GM18519 (cell line): ENCODE measurements at regions not wholly inside any gene's neighbourhood (a gene's known extent, or its start where the extent isn't known, plus 50 kb on each side); places are given as distances from the start of the nearest gene placed in this dataset.

Experiments used
- ATAC-seq: cut with Tn5 transposase; IDR thresholded peaks from one replicate; pipeline ENCODE4 v1.9.1; 2021; ENCODE audit warnings: mild to moderate bottlenecking, moderate library complexity; ENCODE audit not compliant: unreplicated experiment, low FRiP score

- ATAC-seq, result no peak
Measured at GRCh38 chr3:9301091-9301490, 51.6 kb upstream of the SRGAP3 start.

DNA sequence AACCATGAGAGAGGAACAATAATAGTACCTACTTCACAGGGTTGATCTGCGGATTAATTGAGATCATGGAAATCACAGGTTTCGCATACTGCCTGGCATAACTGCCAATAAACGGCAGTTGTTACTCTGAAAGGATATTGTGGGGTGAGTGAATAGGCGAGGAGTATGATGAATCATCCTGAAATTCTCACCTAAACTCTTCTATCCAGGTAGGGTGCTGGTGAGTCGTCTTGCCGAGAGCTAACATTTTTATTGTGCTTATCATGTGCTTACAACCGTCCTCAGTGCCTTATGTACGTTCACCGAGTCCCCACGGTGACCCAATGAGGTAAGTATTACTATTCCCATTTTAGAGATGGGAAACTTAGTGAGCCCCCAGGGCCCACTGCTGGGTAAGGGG lies 52.4 kb upstream of the SRGAP3 start:
- ATAC-seq, result no peak

GRCh38 chr3:9302425-9303181 lies 53.2 kb upstream of the SRGAP3 start:
- ATAC-seq, result peak; percentile 71

GRCh38 chr3:9308298-9308990 lies 54.4 kb upstream of the THUMPD3 start:
- no peak for ATAC-seq

- no peak for ATAC-seq
Measured at GRCh38 chr3:9310043-9310442, 52.8 kb upstream of the THUMPD3 start.

DNA sequence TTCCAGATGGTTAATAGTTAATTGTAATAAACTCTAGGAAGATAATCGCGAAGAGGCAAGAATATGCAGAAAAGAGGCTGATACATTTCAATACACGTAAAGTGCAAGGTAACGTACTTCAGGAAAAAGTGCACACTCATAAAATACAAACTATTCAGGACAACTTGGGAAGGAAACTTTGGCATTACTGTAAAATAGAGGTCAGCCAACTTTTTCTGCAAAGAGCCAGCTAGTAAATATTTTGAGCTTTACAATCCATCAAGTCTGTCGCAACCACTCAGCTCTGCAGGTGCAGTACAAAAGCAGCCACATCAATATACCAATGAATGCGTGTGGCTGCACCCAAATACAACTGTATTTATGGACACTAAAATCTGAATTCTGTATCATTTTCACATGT lies 51.6 kb upstream of the THUMPD3 start:
- ATAC-seq, result no peak
